B cell (primary cell): ENCODE measurements at regions not wholly inside any gene's neighbourhood (a gene's known extent, or its start where the extent isn't known, plus 50 kb on each side); places are given as distances from the start of the nearest gene placed in this dataset.

Experiments
- ATAC-seq: fragments of 200-7000 bp; cut with Tn5 transposase; one replicate; pipeline ENCODE4 v1.10.0; 2021; ENCODE audit warnings: low read depth, mild to moderate bottlenecking, moderate number of reproducible peaks, moderate library complexity
- CTCF ChIA-PET: fragments of 350-600 bp; sonication (Branson Sonifier 250); formaldehyde crosslinking; loops from one replicate; lab custom pipeline; 2021; ENCODE audit warnings: antibody characterized with exemption, inconsistent platforms; lab: Charles Lee
- POLR2A ChIA-PET: fragments of 350-600 bp; sonication (Branson Sonifier 250); formaldehyde crosslinking; loops from one replicate; lab custom pipeline; 2021; ENCODE audit warnings: antibody characterized with exemption; lab: Charles Lee
- DNase-seq: peaks from one replicate; pipeline ENCODE4 v3.0.0; 2013
- H2AFZ ChIP-seq: 2 replicates; pipeline ENCODE4 v1.6.1; 2012; ENCODE audit warnings: mild to moderate bottlenecking, low read depth, low read length; ENCODE audit not compliant: insufficient read depth, poor library complexity, severe bottlenecking
- H3K27ac ChIP-seq, 2 donors: 1 replicate in 1 of 2; 2 replicates in 1 of 2; pipeline ENCODE4 v1.5.1; 2012 to 2013; ENCODE audit warnings: low read length in 2 of 2, mild to moderate bottlenecking in 2 of 2, moderate library complexity in 1 of 2
- H3K27me3 ChIP-seq, 4 experiments: fragments of 200-600 bp in 1 of 4; sonication (generic) in 1 of 4; replicated peaks in 1 of 4; 1 replicate in 2 of 4; 2 replicates in 2 of 4; pipeline versions ENCODE4 v1.6.1 to v1.7.0; 2013 to 2016; ENCODE audit warnings: low read length in 3 of 4, mild to moderate bottlenecking in 2 of 4, mixed read lengths in 1 of 4, moderate library complexity in 1 of 4; ENCODE audit not compliant: insufficient read depth in 4 of 4, control insufficient read depth in 3 of 4; ENCODE audit errors: control extremely low read depth in 1 of 4
- H3K36me3 ChIP-seq, 2 experiments: replicated peaks in 1 of 2; 1 replicate in 1 of 2; 2 replicates in 1 of 2; pipeline versions ENCODE4 v1.6.1 to v1.7.1; 2013; ENCODE audit warnings: low read length in 1 of 2; ENCODE audit not compliant: insufficient read depth in 2 of 2, control insufficient read depth in 1 of 2; ENCODE audit errors: control extremely low read depth in 1 of 2, extremely low read depth in 1 of 2
- H3K4me1 ChIP-seq, 2 donors: fragments of 200-600 bp in 1 of 2; sonication (generic) in 1 of 2; 1 replicate in 1 of 2; 2 replicates in 1 of 2; pipeline versions ENCODE4 v1.5.1 to v1.6.1; 2013 to 2017; ENCODE audit warnings: low read length in 2 of 2; ENCODE audit not compliant: control insufficient read depth in 2 of 2, insufficient read depth in 2 of 2
- H3K4me2 ChIP-seq: replicated peaks from 2 replicates; pipeline ENCODE3; 2012; ENCODE audit warnings: mild to moderate bottlenecking, low read depth, low read length; ENCODE audit not compliant: poor library complexity, severe bottlenecking
- H3K4me3 ChIP-seq, 5 experiments: fragments of 200-600 bp in 1 of 5; sonication (generic) in 1 of 5; 1 replicate in 3 of 5; 2 replicates in 2 of 5; pipeline versions ENCODE4 v1.5.1 to v1.7.0; 2011 to 2016; ENCODE audit warnings: low read length in 4 of 5, mild to moderate bottlenecking in 4 of 5, low read depth in 2 of 5, control low read depth in 1 of 5, moderate library complexity in 1 of 5; ENCODE audit not compliant: insufficient read depth in 1 of 5; ENCODE audit errors: control extremely low read depth in 1 of 5, extremely low read depth in 1 of 5
- H3K79me2 ChIP-seq: fragments of 200-600 bp; sonication (generic); one replicate; pipeline ENCODE4 v1.6.0; 2016; ENCODE audit warnings: low read length; ENCODE audit not compliant: control insufficient read depth, insufficient read depth
- H3K9ac ChIP-seq: fragments of 200-600 bp; sonication (generic); 2 replicates; pipeline ENCODE4 v1.6.1; 2017; ENCODE audit warnings: mild to moderate bottlenecking, low read length, moderate library complexity
- H3K9me3 ChIP-seq, 3 donors: one replicate each; pipeline versions ENCODE4 v1.6.1 to v1.7.1; 2013; ENCODE audit warnings: low read length in 2 of 3; ENCODE audit not compliant: control insufficient read depth in 2 of 3, insufficient read depth in 1 of 3; ENCODE audit errors: control extremely low read depth in 1 of 3
- H4K20me1 ChIP-seq: 2 replicates; pipeline ENCODE4 v1.6.0; 2012; ENCODE audit warnings: mild to moderate bottlenecking, low read length; ENCODE audit not compliant: insufficient read depth, control insufficient read depth, poor library complexity, severe bottlenecking
- H3K27ac Mint-ChIP-seq: one replicate; pipeline ENCODE4 v1.8.0; 2021; ENCODE audit warnings: mixed read lengths
- H3K27me3 Mint-ChIP-seq: one replicate; pipeline ENCODE4 v1.8.0; 2021; ENCODE audit warnings: mixed read lengths
- H3K4me1 Mint-ChIP-seq: one replicate; pipeline ENCODE4 v1.8.0; 2021; ENCODE audit warnings: mixed read lengths
- H3K4me3 Mint-ChIP-seq: one replicate; pipeline ENCODE4 v1.8.0; 2021; ENCODE audit warnings: mixed read lengths
- H3K9me3 Mint-ChIP-seq: one replicate; pipeline ENCODE4 v1.8.0; 2022; ENCODE audit warnings: mixed read lengths; ENCODE audit not compliant: insufficient read depth
- CTCF ChIP-seq: fragments of 200-600 bp; IDR thresholded peaks from one replicate; pipeline ENCODE4 v1.8.0; 2022; ENCODE audit warnings: antibody characterized with exemption, mild to moderate bottlenecking
- EZH2 ChIP-seq: IDR thresholded peaks from 2 replicates; pipeline ENCODE4 v1.6.1; 2012; ENCODE audit warnings: borderline replicate concordance, low read depth, mild to moderate bottlenecking, moderate library complexity, low read length; ENCODE audit not compliant: insufficient read depth, poor library complexity, severe bottlenecking
- WGBS: methylation state at CpG from one replicate; pipeline ENCODE4 v1.1.5; 2013; ENCODE audit warnings: missing lambda C conversion rate; ENCODE audit not compliant: insufficient coverage; 5-methylcytosine and 5-hydroxymethylcytosine counted together
- intact Hi-C: fragments of 100-400 bp; cut with micrococcal nuclease; formaldehyde crosslinking; loops from one replicate; pipeline ENCODE4 v1.10.0; 2022

GRCh38 chr20:17138237-17138636 lies 88.6 kb upstream of the PCSK2 start:
- Mint-ChIP-seq H3K27me3 (no peaks in the 10 kb centered on the region), H3K4me3 (no peak overlapping the region), H3K4me1 (no peaks in the 10 kb centered on the region), H3K9me3 (no peaks in the 10 kb centered on the region), H3K27ac (no peak overlapping the region)
- ChIA-PET CTCF (no interaction called here), POLR2A (no interaction called here)
- Histone ChIP-seq H3K27ac (no peak overlapping the region), H3K4me1 (no peaks in the 10 kb centered on the region), H3K9ac (no peak overlapping the region), H3K4me3 (no peak overlapping the region), H3K79me2 (no peaks in the 10 kb centered on the region), H3K36me3 (no peaks in the 10 kb centered on the region), H2AFZ (no peak overlapping the region), H4K20me1 (no peaks in the 10 kb centered on the region), H3K27me3 (no peaks in the 10 kb centered on the region), H3K4me2 (no peak overlapping the region), H3K9me3 (no peaks in the 10 kb centered on the region)
- DNase-seq (no peak), ATAC-seq (no peak)
- TF ChIP-seq EZH2 (no peak), CTCF (no peak)
- 100% methylated on average over 2 of the region's 5 CpGs for WGBS
- intact Hi-C loops: no loop called here

GRCh38 chr20:17140894-17141293 lies 85.9 kb upstream of the PCSK2 start:
- Histone ChIP-seq H3K4me2 (no peak overlapping the region), H3K27me3 (no peaks in the 10 kb centered on the region), H2AFZ (no peak overlapping the region), H3K27ac (no peak overlapping the region), H3K4me1 (no peaks in the 10 kb centered on the region), H3K9me3 (no peaks in the 10 kb centered on the region), H3K9ac (no peak overlapping the region), H3K36me3 (no peaks in the 10 kb centered on the region), H3K4me3 (no peak overlapping the region), H4K20me1 (no peaks in the 10 kb centered on the region), H3K79me2 (no peaks in the 10 kb centered on the region)
- ChIA-PET POLR2A (no interaction called here), CTCF (no interaction called here)
- ATAC-seq (no peak), DNase-seq (no peak)
- TF ChIP-seq CTCF (no peak), EZH2 (no peak)
- Mint-ChIP-seq H3K9me3 (no peaks in the 10 kb centered on the region), H3K4me3 (no peak overlapping the region), H3K27ac (no peak overlapping the region), H3K4me1 (no peaks in the 10 kb centered on the region), H3K27me3 (no peaks in the 10 kb centered on the region)
- no CpG with 5 or more reads among the region's 3 CpGs for WGBS
- intact Hi-C loops: no loop called here
